Epithelial cell of prostate (primary cell): ENCODE measurements at regions not wholly inside any gene's neighbourhood (a gene's known extent, or its start where the extent isn't known, plus 50 kb on each side); places are given as distances from the start of the nearest gene placed in this dataset.
"Not testable (repeated sequence)": the region's sequence is repeated elsewhere in the genome, so short reads cannot be mapped to it uniquely, and the experiment has no call there.

Experiments
- DNase-seq: peaks from one replicate; pipeline ENCODE4 v3.0.0-alpha.2; 2011; ENCODE audit warnings: low read depth, low spot score
- H3K27ac ChIP-seq: fragments of 450-650 bp; 2 replicates; pipeline ENCODE4 v1.5.1; 2017; ENCODE audit warnings: mild to moderate bottlenecking

- no peak for DNase-seq
- no peak overlapping the region for H3K27ac ChIP-seq
Measured at GRCh38 chr11:103709371-103709770, 327.1 kb upstream of the DDI1 start.

- DNase-seq, result no peak
- H3K27ac ChIP-seq, result no peak overlapping the region
Measured at GRCh38 chr11:103714246-103714645, 322.2 kb upstream of the DDI1 start.

GRCh38 chr11:103716363-103716762 is 320.1 kb upstream of the DDI1 start:
- no peak for DNase-seq

GRCh38 chr11:103727262-103727661 is 309.2 kb upstream of the DDI1 start:
- DNase-seq, result no peak
- no peak overlapping the region for H3K27ac ChIP-seq

More at GRCh38 chr11:103716363-103716762, 320.1 kb upstream of the DDI1 start:
- no peak overlapping the region for H3K27ac ChIP-seq

- no peak for DNase-seq
- no peak overlapping the region for H3K27ac ChIP-seq
Measured at GRCh38 chr11:103729617-103730016, 306.8 kb upstream of the DDI1 start.

- no peak for DNase-seq
- no peak overlapping the region for H3K27ac ChIP-seq
Measured at GRCh38 chr11:103730131-103730940, 306.1 kb upstream of the DDI1 start.

GRCh38 chr11:103731670-103732069 is 304.8 kb upstream of the DDI1 start:
- no peak overlapping the region for H3K27ac ChIP-seq
- DNase-seq, result no peak

GRCh38 chr11:103733889-103734288 is 302.6 kb upstream of the DDI1 start:
- H3K27ac ChIP-seq, result no peak overlapping the region
- DNase-seq, result no peak

- H3K27ac ChIP-seq, result no peak overlapping the region
Measured at GRCh38 chr11:103735497-103736032, 300.9 kb upstream of the DDI1 start.

GRCh38 chr11:103736315-103737036 is 300.0 kb upstream of the DDI1 start:
- H3K27ac ChIP-seq, result no peak overlapping the region
- no peak for DNase-seq

More at GRCh38 chr11:103735497-103736032, 300.9 kb upstream of the DDI1 start:
- no peak for DNase-seq

- no peak overlapping the region for H3K27ac ChIP-seq
Measured at GRCh38 chr11:103737037-103737622, 299.3 kb upstream of the DDI1 start.

GRCh38 chr11:103737747-103738146 is 298.7 kb upstream of the DDI1 start:
- no peak overlapping the region for H3K27ac ChIP-seq
- no peak for DNase-seq

More at GRCh38 chr11:103737037-103737622, 299.3 kb upstream of the DDI1 start:
- DNase-seq, result no peak

GRCh38 chr11:103739074-103739796 is 297.2 kb upstream of the DDI1 start:
- not testable (repeated sequence) for DNase-seq, H3K27ac ChIP-seq

GRCh38 chr11:103744496-103745153 is 291.8 kb upstream of the DDI1 start:
- DNase-seq, result no peak
- H3K27ac ChIP-seq, result no peak overlapping the region

- no peak for DNase-seq
- no peak overlapping the region for H3K27ac ChIP-seq
Measured at GRCh38 chr11:103749158-103749557, 287.3 kb upstream of the DDI1 start.

- H3K27ac ChIP-seq, result no peak overlapping the region
- no peak for DNase-seq
Measured at GRCh38 chr11:103768816-103769215, 267.6 kb upstream of the DDI1 start.

GRCh38 chr11:103773059-103773458 is 263.4 kb upstream of the DDI1 start:
- no peak for DNase-seq
- no peak overlapping the region for H3K27ac ChIP-seq

- H3K27ac ChIP-seq, result no peak overlapping the region
Measured at GRCh38 chr11:103773537-103773936, 262.9 kb upstream of the DDI1 start.

GRCh38 chr11:103779054-103779453 is 257.4 kb upstream of the DDI1 start:
- peak overlapping the region; percentile 50 for H3K27ac ChIP-seq

More at GRCh38 chr11:103773537-103773936, 262.9 kb upstream of the DDI1 start:
- DNase-seq, result no peak

GRCh38 chr11:103789952-103790351 is 246.5 kb upstream of the DDI1 start:
- no peak for DNase-seq
- no peak overlapping the region for H3K27ac ChIP-seq

More at GRCh38 chr11:103779054-103779453, 257.4 kb upstream of the DDI1 start:
- peak; percentile 46 for DNase-seq
